ENCODE measurements at regions not wholly inside any gene's neighbourhood (a gene's known extent, or its start where the extent isn't known, plus 50 kb on each side); places are given as distances from the start of the nearest gene placed in this dataset.

GRCh38 chr1:239301251-239301650, 85.1 kb upstream of the CHRM3 start:
- TF ChIP-seq POLR2A (IDR thresholded peaks at IDR 0.05) (no peak), POLR2AphosphoS5 (IDR thresholded peaks at IDR 0.05) (no peak), CTCF (IDR thresholded peaks at IDR 0.05) (no peak)
- WGBS = 90% methylated on average over 3 of the region's 3 CpGs
- intact Hi-C loops (cut with DNase I) = no loop called here

GRCh38 chr1:239297910-239298309, 88.5 kb upstream of the CHRM3 start:
- intact Hi-C loops (cut with DNase I) = no loop called here
- Histone ChIP-seq H3K4me3 (no peak overlapping the region), H3K36me3 (no peaks in the 10 kb centered on the region), H3K27me3 (replicated peaks; ENCODE audit: insufficient read depth) (no peaks in the 10 kb centered on the region), H3K4me1 (replicated peaks) (no peaks in the 10 kb centered on the region), H3K27ac (no peak overlapping the region), H3K9me3 (no peaks in the 10 kb centered on the region)
- TF ChIP-seq CTCF (IDR thresholded peaks at IDR 0.05) (no peak), POLR2AphosphoS5 (IDR thresholded peaks at IDR 0.05) (no peak)
- no peak for DNase-seq (ENCODE audit: low spot score)
- WGBS = 96% methylated on average over 7 of the region's 7 CpGs

More at GRCh38 chr1:239301251-239301650, 85.1 kb upstream of the CHRM3 start:
- H3K27me3 ChIP-seq (replicated peaks; ENCODE audit: insufficient read depth) = no peaks in the 10 kb centered on the region
- H3K4me3 ChIP-seq = no peak overlapping the region
- H3K9me3 ChIP-seq = no peaks in the 10 kb centered on the region
- no peaks in the 10 kb centered on the region for H3K4me1 ChIP-seq (replicated peaks)
- H3K36me3 ChIP-seq = no peaks in the 10 kb centered on the region
- H3K27ac ChIP-seq = no peak overlapping the region
- no peak for DNase-seq (ENCODE audit: low spot score)

- intact Hi-C loops (cut with DNase I) = no loop called here
- TF ChIP-seq POLR2A (IDR thresholded peaks at IDR 0.05) (no peak), POLR2AphosphoS5 (IDR thresholded peaks at IDR 0.05) (no peak), CTCF (IDR thresholded peaks at IDR 0.05) (no peak)
- H3K4me1 ChIP-seq (replicated peaks) = no peaks in the 10 kb centered on the region
- H3K36me3 ChIP-seq = no peaks in the 10 kb centered on the region
- no peak for DNase-seq (ENCODE audit: low spot score)
- H3K27me3 ChIP-seq (replicated peaks; ENCODE audit: insufficient read depth) = no peaks in the 10 kb centered on the region
- no peaks in the 10 kb centered on the region for H3K9me3 ChIP-seq
- 46% methylated on average over 7 of the region's 7 CpGs for WGBS
- H3K27ac ChIP-seq = no peak overlapping the region
- H3K4me3 ChIP-seq = no peak overlapping the region
Observed at GRCh38 chr1:239293350-239294110, 92.8 kb upstream of the CHRM3 start.

- Histone ChIP-seq H3K36me3 (no peaks in the 10 kb centered on the region), H3K4me1 (replicated peaks) (no peaks in the 10 kb centered on the region), H3K4me3 (no peak overlapping the region), H3K27ac (no peak overlapping the region), H3K9me3 (no peaks in the 10 kb centered on the region), H3K27me3 (replicated peaks; ENCODE audit: insufficient read depth) (no peaks in the 10 kb centered on the region)
- intact Hi-C loops (cut with DNase I) = no loop called here
- WGBS = 34% methylated on average over 1 of the region's 1 CpG
- DNase-seq (ENCODE audit: low spot score) = no peak
- no peak for TF ChIP-seq POLR2AphosphoS5 (IDR thresholded peaks at IDR 0.05)
- no peak for TF ChIP-seq POLR2A (IDR thresholded peaks at IDR 0.05)
- no peak for TF ChIP-seq CTCF (IDR thresholded peaks at IDR 0.05)
Observed at GRCh38 chr1:239288820-239289554, 97.4 kb upstream of the CHRM3 start.
